WTC11 (cell line): ENCODE measurements at regions not wholly inside any gene's neighbourhood (a gene's known extent, or its start where the extent isn't known, plus 50 kb on each side); places are given as distances from the start of the nearest gene placed in this dataset.

Source experiments
- ATAC-seq: fragments of 200-7000 bp; cut with Tn5 transposase; 2 replicates; pipeline ENCODE4 v1.10.0; 2021; ENCODE audit warnings: mild to moderate bottlenecking, moderate library complexity
- CTCF ChIA-PET: fragments of 300-600 bp; sonication (Branson Sonifier 250); formaldehyde crosslinking; loops from one replicate; lab custom pipeline; 2021; ENCODE audit warnings: antibody characterized with exemption; lab: Charles Lee
- POLR2A ChIA-PET: fragments of 350-600 bp; sonication (Branson Sonifier 250); formaldehyde crosslinking; loops from one replicate; lab custom pipeline; 2021; ENCODE audit warnings: antibody characterized with exemption; lab: Charles Lee
- DNase-seq: peaks from one replicate; pipeline ENCODE4 v3.0.0; 2021; ENCODE audit warnings: low spot score
- H3K27ac Mint-ChIP-seq: 2 replicates; pipeline ENCODE4 v1.8.0; 2021; ENCODE audit warnings: mixed read lengths
- H3K27me3 Mint-ChIP-seq: 2 replicates; pipeline ENCODE4 v1.8.0; 2021; ENCODE audit warnings: low read depth, mild to moderate bottlenecking, moderate library complexity, mixed read lengths
- H3K36me3 Mint-ChIP-seq: 2 replicates; pipeline ENCODE4 v1.8.0; 2021; ENCODE audit warnings: mixed read lengths
- H3K4me1 Mint-ChIP-seq: 2 replicates; pipeline ENCODE4 v1.8.0; 2022; ENCODE audit warnings: mixed read lengths
- H3K4me3 Mint-ChIP-seq: 2 replicates; pipeline ENCODE4 v1.8.0; 2021; ENCODE audit warnings: mild to moderate bottlenecking, moderate library complexity, mixed read lengths
- H3K9me3 Mint-ChIP-seq: 2 replicates; pipeline ENCODE4 v1.8.0; 2021; ENCODE audit warnings: mixed read lengths
- ATF3 ChIP-seq: sonication (generic); formaldehyde crosslinking; conservative IDR thresholded peaks from 2 replicates; pipeline ENCODE4 v1.8.1; 2022; ENCODE audit warnings: mild to moderate bottlenecking, missing genetic modification reagents
- CBFB ChIP-seq: sonication (generic); formaldehyde crosslinking; IDR thresholded peaks from 2 replicates; pipeline ENCODE4 v1.8.1; 2022; ENCODE audit warnings: mild to moderate bottlenecking, low read depth, missing genetic modification reagents
- ERG ChIP-seq: fragments of 250-450 bp; sonication (Bioruptor Pico); IDR thresholded peaks from 2 replicates; pipeline ENCODE4 v1.8.0; 2021; ENCODE audit warnings: mild to moderate bottlenecking
- GRHL2 ChIP-seq: fragments of 250-450 bp; sonication (Bioruptor Pico); IDR thresholded peaks from 2 replicates; pipeline ENCODE4 v1.8.0; 2022; ENCODE audit warnings: mild to moderate bottlenecking, moderate library complexity; ENCODE audit not compliant: insufficient replicate concordance, severe bottlenecking
- GTF2I ChIP-seq: fragments of 250-450 bp; sonication (Bioruptor Pico); conservative IDR thresholded peaks from 2 replicates; pipeline ENCODE4 v1.4.0; 2021; ENCODE audit warnings: mild to moderate bottlenecking
- IRF2 ChIP-seq: sonication (generic); formaldehyde crosslinking; IDR thresholded peaks from 2 replicates; pipeline ENCODE4 v1.8.0; 2022; ENCODE audit warnings: low read depth, missing genetic modification reagents, borderline replicate concordance
- JAZF1 ChIP-seq: fragments of 250-450 bp; sonication (Bioruptor Pico); IDR thresholded peaks from 2 replicates; pipeline ENCODE4 v1.9.0; 2021; ENCODE audit warnings: moderate library complexity, mild to moderate bottlenecking, inconsistent platforms
- MAX ChIP-seq: sonication (generic); formaldehyde crosslinking; IDR thresholded peaks from 2 replicates; pipeline ENCODE4 v1.8.0; 2022; ENCODE audit warnings: mild to moderate bottlenecking, missing genetic modification reagents
- NFYB ChIP-seq: sonication (generic); formaldehyde crosslinking; conservative IDR thresholded peaks from 2 replicates; pipeline ENCODE4 v1.8.0; 2022; ENCODE audit warnings: low read depth, missing genetic modification reagents
- RELA ChIP-seq: sonication (generic); formaldehyde crosslinking; IDR thresholded peaks from 2 replicates; pipeline ENCODE4 v1.8.1; 2022; ENCODE audit warnings: missing genetic modification reagents, mild to moderate bottlenecking, borderline replicate concordance
- SOX15 ChIP-seq: fragments of 250-450 bp; sonication (Bioruptor Pico); IDR thresholded peaks from 2 replicates; pipeline ENCODE4 v1.9.0; 2021; ENCODE audit warnings: mild to moderate bottlenecking
- USF1 ChIP-seq: sonication (generic); formaldehyde crosslinking; IDR thresholded peaks from 2 replicates; pipeline ENCODE4 v1.8.0; 2022; ENCODE audit warnings: mild to moderate bottlenecking, missing genetic modification reagents
- USF2 ChIP-seq: sonication (generic); formaldehyde crosslinking; IDR thresholded peaks from 2 replicates; pipeline ENCODE4 v1.8.1; 2023; ENCODE audit warnings: mild to moderate bottlenecking, missing genetic modification reagents, moderate library complexity
- ZMAT4 ChIP-seq: fragments of 250-450 bp; sonication (Bioruptor Pico); IDR thresholded peaks from 2 replicates; pipeline ENCODE4 v1.9.0; 2021; ENCODE audit warnings: mild to moderate bottlenecking
- ZNF232 ChIP-seq: sonication (generic); formaldehyde crosslinking; IDR thresholded peaks from 2 replicates; pipeline ENCODE4 v1.8.0; 2022; ENCODE audit warnings: mild to moderate bottlenecking, missing genetic modification reagents
- ZNF263 ChIP-seq: sonication (generic); formaldehyde crosslinking; IDR thresholded peaks from 2 replicates; pipeline ENCODE4 v1.8.1; 2022; ENCODE audit warnings: low read depth, mild to moderate bottlenecking, moderate library complexity, missing genetic modification reagents

GRCh38 chr7:98520356-98520951 is 96.6 kb upstream of the NPTX2 start (continued):
- TF ChIP-seq ERG (CRISPR knock-in tag) = no peak

- ChIA-PET CTCF (no interaction called here), POLR2A (no interaction called here)
- no peak for DNase-seq
- Mint-ChIP-seq H3K27ac (no peak overlapping the region), H3K9me3 (peaks cover 27% of the 10 kb centered on the region), H3K36me3 (peaks cover 12% of the 10 kb centered on the region), H3K4me1 (no peaks in the 10 kb centered on the region), H3K27me3 (peaks cover 10% of the 10 kb centered on the region), H3K4me3 (no peak overlapping the region)
- no peak for TF ChIP-seq ZMAT4 (CRISPR knock-in tag)
- no peak for ATAC-seq
Measured at GRCh38 chr7:98518159-98518947, 98.7 kb upstream of the NPTX2 start.

GRCh38 chr7:98515201-98515600 is 101.9 kb upstream of the NPTX2 start:
- peaks cover 4% of the 10 kb centered on the region; the same call in 1 of the 2 replicates for H3K27me3 Mint-ChIP-seq
- CTCF ChIA-PET = no interaction called here
- no peak for ATAC-seq

GRCh38 chr7:98514211-98515031 is 102.7 kb upstream of the NPTX2 start:
- ATAC-seq (peak; percentile 44; the same call in 1 of the 2 replicates), DNase-seq (no peak)
- TF ChIP-seq USF1 (CRISPR knock-in tag) (peak; percentile 72), SOX15 (CRISPR knock-in tag) (no peak), USF2 (CRISPR knock-in tag) (peak; percentile 86), JAZF1 (CRISPR knock-in tag) (no peak), MAX (CRISPR knock-in tag) (no peak)
- peaks cover 9% of the 10 kb centered on the region; the same call in 1 of the 2 replicates for H3K9me3 Mint-ChIP-seq
- no peak overlapping the region for H3K27ac Mint-ChIP-seq
- H3K4me1 Mint-ChIP-seq = no peaks in the 10 kb centered on the region
- ChIA-PET POLR2A (no interaction called here), CTCF (interaction anchor here (0.7 to 0.8 kb wide), 2 partner anchors 113 to 232 kb away, joined by 3 read pairs; partner anchors contain the start of gene BAIAP2L1)
- peaks cover 4% of the 10 kb centered on the region; the same call in 1 of the 2 replicates for H3K27me3 Mint-ChIP-seq
- no peak overlapping the region for H3K4me3 Mint-ChIP-seq
- no peaks in the 10 kb centered on the region for H3K36me3 Mint-ChIP-seq

More at GRCh38 chr7:98515201-98515600, 101.9 kb upstream of the NPTX2 start:
- peaks cover 9% of the 10 kb centered on the region; the same call in 1 of the 2 replicates for H3K9me3 Mint-ChIP-seq
- H3K4me3 Mint-ChIP-seq = no peak overlapping the region
- DNase-seq = no peak
- no peaks in the 10 kb centered on the region for H3K4me1 Mint-ChIP-seq
- POLR2A ChIA-PET = no interaction called here
- no peak overlapping the region for H3K27ac Mint-ChIP-seq
- TF ChIP-seq GRHL2 (CRISPR knock-in tag) = no peak
- TF ChIP-seq ZNF263 = no peak
- TF ChIP-seq CBFB (CRISPR knock-in tag) = no peak
- TF ChIP-seq RELA (CRISPR knock-in tag) = no peak
- no peak for TF ChIP-seq IRF2
- TF ChIP-seq ATF3 (CRISPR knock-in tag) = no peak
- TF ChIP-seq NFYB (CRISPR knock-in tag) = no peak
- TF ChIP-seq GTF2I (CRISPR knock-in tag) = no peak
- TF ChIP-seq ZNF232 (CRISPR knock-in tag) = no peak
- no peaks in the 10 kb centered on the region for H3K36me3 Mint-ChIP-seq
